IMR-90 (cell line): ENCODE measurements at regions not wholly inside any gene's neighbourhood (a gene's known extent, or its start where the extent isn't known, plus 50 kb on each side); places are given as distances from the start of the nearest gene placed in this dataset.

ENCODE experiments used
- ATAC-seq: fragments of 200-7000 bp; cut with Tn5 transposase; 2 replicates; pipeline ENCODE4 v1.9.1; 2020; ENCODE audit warnings: low read depth, mild to moderate bottlenecking, moderate library complexity
- BruUV-seq: library from RNA; stranded (reverse); fragments of 400-500 nt; replicated peaks from 2 replicates; lab custom pipeline; 2021; lab: Mats Ljungman, UMichigan
- CTCF ChIA-PET: fragments of 300-600 bp; formaldehyde crosslinking; extraction: SDS; loops from one replicate; lab custom pipeline; 2021; ENCODE audit warnings: antibody characterized with exemption; lab: Yijun Ruan, JAX
- POLR2A ChIA-PET: fragments of 300-600 bp; sonication (Branson Sonifier 250); formaldehyde crosslinking; loops from one replicate; lab custom pipeline; 2022; ENCODE audit warnings: antibody characterized with exemption; ENCODE audit not compliant: unreplicated experiment; lab: Charles Lee
- DNase-seq: peaks from one replicate; pipeline ENCODE4 v3.0.0; 2013
- H2AFZ ChIP-seq: replicated peaks from 2 replicates; pipeline ENCODE3; 2013; ENCODE audit warnings: low read length, mild to moderate bottlenecking; ENCODE audit not compliant: poor library complexity
- H2AK5ac ChIP-seq: 2 replicates; pipeline ENCODE4 v1.6.1; 2013; ENCODE audit warnings: low read depth, low read length, inconsistent platforms
- H2AK9ac ChIP-seq: replicated peaks from 2 replicates; pipeline ENCODE3; 2013; ENCODE audit warnings: mild to moderate bottlenecking, low read depth, low read length, moderate library complexity; ENCODE audit not compliant: poor library complexity
- H2BK120ac ChIP-seq: 2 replicates; pipeline ENCODE4 v1.6.1; 2013; ENCODE audit warnings: low read depth, low read length, inconsistent platforms
- H2BK15ac ChIP-seq: 3 replicates; pipeline ENCODE4 v1.6.1; 2013; ENCODE audit warnings: low read depth, low read length, inconsistent platforms
- H2BK20ac ChIP-seq: 2 replicates; pipeline ENCODE4 v1.6.1; 2013; ENCODE audit warnings: low read depth, mild to moderate bottlenecking, inconsistent platforms, low read length, moderate library complexity
- H2BK5ac ChIP-seq: 2 replicates; pipeline ENCODE4 v1.6.1; 2013; ENCODE audit warnings: mild to moderate bottlenecking, low read depth, low read length, inconsistent platforms; ENCODE audit not compliant: poor library complexity, severe bottlenecking
- H3K14ac ChIP-seq: replicated peaks from 2 replicates; pipeline ENCODE4 v1.6.1; 2013; ENCODE audit warnings: low read depth, low read length, inconsistent platforms
- H3K18ac ChIP-seq: 2 replicates; pipeline ENCODE4 v1.6.1; 2013; ENCODE audit warnings: low read depth, low read length, control low read depth
- H3K23ac ChIP-seq: 2 replicates; pipeline ENCODE4 v1.6.1; 2013; ENCODE audit warnings: low read depth, low read length, inconsistent platforms
- H3K27ac ChIP-seq: 2 replicates; pipeline ENCODE4 v1.5.1; 2013; ENCODE audit warnings: mild to moderate bottlenecking, control low read depth, low read length; ENCODE audit not compliant: insufficient read depth
- H3K27me3 ChIP-seq: 2 replicates; pipeline ENCODE4 v1.6.1; 2013; ENCODE audit warnings: low read length; ENCODE audit not compliant: control insufficient read depth, insufficient read depth
- H3K36me3 ChIP-seq: 2 replicates; pipeline ENCODE4 v1.6.1; 2013; ENCODE audit warnings: low read length, mixed read lengths; ENCODE audit not compliant: control insufficient read depth, insufficient read depth
- H3K4ac ChIP-seq: 2 replicates; pipeline ENCODE4 v1.6.1; 2013; ENCODE audit warnings: low read depth, low read length, inconsistent platforms
- H3K4me1 ChIP-seq: 2 replicates; pipeline ENCODE4 v1.6.1; 2013; ENCODE audit warnings: low read length, mixed read lengths; ENCODE audit not compliant: control insufficient read depth, insufficient read depth
- H3K4me2 ChIP-seq: 2 replicates; pipeline ENCODE4 v1.6.1; 2013; ENCODE audit warnings: low read depth, mild to moderate bottlenecking, control low read depth, low read length, moderate library complexity
- H3K4me3 ChIP-seq: 2 replicates; pipeline ENCODE4 v1.5.1; 2013; ENCODE audit warnings: low read depth, mild to moderate bottlenecking, control low read depth, low read length, moderate library complexity; ENCODE audit not compliant: insufficient read depth
- H3K56ac ChIP-seq: 2 replicates; pipeline ENCODE4 v1.6.1; 2013; ENCODE audit warnings: low read length, inconsistent platforms; ENCODE audit not compliant: insufficient read depth; ENCODE audit errors: extremely low read depth
- H3K79me1 ChIP-seq, 2 experiments: 2 replicates each; pipeline ENCODE4 v1.6.1; 2013; ENCODE audit warnings: low read length in 2 of 2, inconsistent platforms in 1 of 2, low read depth in 1 of 2
- H3K9ac ChIP-seq: 2 replicates; pipeline ENCODE4 v1.6.1; 2013; ENCODE audit warnings: low read depth, low read length, control low read depth
- H3K9me1 ChIP-seq: 2 replicates; pipeline ENCODE4 v1.6.1; 2013; ENCODE audit warnings: low read length, inconsistent platforms; ENCODE audit not compliant: insufficient read depth
- H3K9me3 ChIP-seq: 2 replicates; pipeline ENCODE4 v1.6.1; 2013; ENCODE audit warnings: low read length; ENCODE audit not compliant: control insufficient read depth, insufficient read depth
- H4K20me1 ChIP-seq: 2 replicates; pipeline ENCODE4 v1.6.1; 2013; ENCODE audit warnings: low read length, inconsistent platforms; ENCODE audit not compliant: insufficient read depth
- H4K5ac ChIP-seq: 2 replicates; pipeline ENCODE4 v1.6.1; 2013; ENCODE audit warnings: mild to moderate bottlenecking, low read depth, low read length, control low read depth
- H4K8ac ChIP-seq, 2 experiments: 2 replicates each; pipeline ENCODE4 v1.6.1; 2013; ENCODE audit warnings: low read depth in 2 of 2, low read length in 2 of 2, control low read depth in 1 of 2, inconsistent platforms in 1 of 2
- H4K91ac ChIP-seq: 2 replicates; pipeline ENCODE4 v1.6.1; 2013; ENCODE audit warnings: low read depth, low read length, inconsistent platforms; ENCODE audit not compliant: insufficient read depth
- BHLHE40 ChIP-seq: fragments of 150-350 bp; IDR thresholded peaks from 2 replicates; pipeline ENCODE4 v1.6.1; 2016; ENCODE audit warnings: mild to moderate bottlenecking, low read depth, low read length
- CEBPB ChIP-seq: IDR thresholded peaks from 2 replicates; pipeline ENCODE4 v1.6.1; 2012; ENCODE audit warnings: low read depth, low read length, improper control_type of control experiment
- CTCF ChIP-seq: conservative IDR thresholded peaks from 2 replicates; pipeline ENCODE4 v1.5.1; 2012; ENCODE audit warnings: mild to moderate bottlenecking, low read depth, low read length, improper control_type of control experiment
- MAFK ChIP-seq: IDR thresholded peaks from 2 replicates; pipeline ENCODE4 v1.6.1; 2012; ENCODE audit warnings: low read depth, low read length, improper control_type of control experiment
- MAZ ChIP-seq: IDR thresholded peaks from 2 replicates; pipeline ENCODE4 v1.6.1; 2012; ENCODE audit warnings: low read depth, mild to moderate bottlenecking, low read length, improper control_type of control experiment, moderate library complexity, borderline replicate concordance
- MXI1 ChIP-seq: IDR thresholded peaks from 2 replicates; pipeline ENCODE4 v1.6.1; 2012; ENCODE audit warnings: low read depth, mild to moderate bottlenecking, low read length, moderate library complexity, borderline replicate concordance
- RCOR1 ChIP-seq: IDR thresholded peaks from 2 replicates; pipeline ENCODE4 v1.6.1; 2012; ENCODE audit warnings: mild to moderate bottlenecking, low read length, improper control_type of control experiment; ENCODE audit not compliant: insufficient replicate concordance
- RFX5 ChIP-seq: IDR thresholded peaks from 2 replicates; pipeline ENCODE4 v1.8.0; 2012; ENCODE audit warnings: low read depth, mild to moderate bottlenecking, low read length, moderate library complexity
- SMC3 ChIP-seq: fragments of 150-350 bp; IDR thresholded peaks from 2 replicates; pipeline ENCODE4 v1.6.1; 2016; ENCODE audit warnings: low read depth, mild to moderate bottlenecking, antibody characterized with exemption, low read length, moderate library complexity
- WGBS, 2 experiments: methylation state at CpG; one replicate each; pipeline versions ENCODE4 v1.1.5 to v1.1.7; 2013; ENCODE audit warnings: missing lambda C conversion rate in 2 of 2; ENCODE audit not compliant: insufficient read length in 1 of 2; ENCODE audit errors: extremely low coverage in 2 of 2; 5-methylcytosine and 5-hydroxymethylcytosine counted together
- dilution Hi-C: fragments of 300-500 bp; cut with HindIII; formaldehyde crosslinking; loops from one replicate; pipeline ENCODE4 v1.14.3; 2018; ENCODE audit warnings: low sequenced_read_pairs; ENCODE audit not compliant: unreplicated experiment
- in situ Hi-C: fragments of 300-500 bp; cut with MboI; formaldehyde crosslinking; loops from 3 replicates; pipeline ENCODE4 v1.14.3; 2019; ENCODE audit warnings: low sequenced_read_pairs, inconsistent platforms, mixed read lengths
- intact Hi-C: fragments of 100-400 bp; cut with micrococcal nuclease; formaldehyde crosslinking; loops from 2 replicates; pipeline ENCODE4 v1.10.0; 2022

DNA sequence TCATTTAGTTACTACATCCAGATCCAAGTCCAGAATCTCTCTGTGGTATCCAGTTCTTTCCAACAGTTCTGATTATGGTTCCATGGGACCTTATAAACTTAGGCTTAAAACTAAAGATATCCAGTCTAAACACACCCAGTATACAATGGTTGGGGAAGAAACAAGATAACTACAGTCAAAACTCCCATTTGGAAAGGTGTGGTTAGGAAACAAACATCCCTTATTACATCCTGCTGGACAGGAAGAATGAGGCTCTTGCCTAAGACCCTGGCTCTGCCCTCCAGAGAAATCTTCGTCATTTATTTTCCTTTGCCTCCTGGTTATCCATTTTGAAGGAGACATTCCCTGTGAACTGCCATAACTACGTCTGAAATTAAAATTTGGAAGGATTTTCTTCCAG lies 64.6 kb upstream of the EPB41L4A start:
- Histone ChIP-seq H3K4ac (no peak overlapping the region), H4K8ac (no peak overlapping the region), H3K4me3 (no peak overlapping the region), H2AFZ (no peak overlapping the region), H4K91ac (no peak overlapping the region), H3K9me1 (no peaks in the 10 kb centered on the region), H3K4me2 (no peak overlapping the region), H3K79me1 (no peaks in the 10 kb centered on the region), H4K20me1 (no peaks in the 10 kb centered on the region), H2BK15ac (no peak overlapping the region), H3K9me3 (no peaks in the 10 kb centered on the region), H3K9ac (no peak overlapping the region), H3K23ac (no peak overlapping the region), H2AK5ac (no peak overlapping the region), H3K4me1 (no peaks in the 10 kb centered on the region), H2BK20ac (no peak overlapping the region), H3K36me3 (no peaks in the 10 kb centered on the region), H2BK5ac (no peak overlapping the region), H3K27ac (no peak overlapping the region), H3K56ac (no peak overlapping the region), H3K18ac (no peak overlapping the region), H2AK9ac (no peak overlapping the region), H3K14ac (no peak overlapping the region), H4K5ac (no peak overlapping the region), H3K27me3 (no peaks in the 10 kb centered on the region), H2BK120ac (no peak overlapping the region)
- DNase-seq (no peak), ATAC-seq (no peak)
- BruUV-seq, result no TSS peak
- WGBS, 2 experiments, result no CpG with 5 or more reads among the region's 2 CpGs
- no peak for TF ChIP-seq BHLHE40
- no peak for TF ChIP-seq CTCF
- no peak for TF ChIP-seq MAZ
- TF ChIP-seq MAFK, result no peak
- TF ChIP-seq RCOR1, result no peak
- TF ChIP-seq RFX5, result no peak
- no peak for TF ChIP-seq CEBPB
- no peak for TF ChIP-seq SMC3
- no peak for TF ChIP-seq MXI1
- in situ Hi-C loops (no loop called here), dilution Hi-C loops (no loop called here), intact Hi-C loops (no loop called here)
- POLR2A ChIA-PET, result no interaction called here
- CTCF ChIA-PET, result no interaction called here
